HEK293 (cell line): ENCODE measurements at regions not wholly inside any gene's neighbourhood (a gene's known extent, or its start where the extent isn't known, plus 50 kb on each side); places are given as distances from the start of the nearest gene placed in this dataset.

ENCODE experiments used
- CTCF ChIA-PET: fragments of 350-600 bp; formaldehyde crosslinking; extraction: SDS; loops from one replicate; lab custom pipeline; 2021; ENCODE audit warnings: antibody characterized with exemption; lab: Yijun Ruan, JAX
- POLR2A ChIA-PET: fragments of 300-600 bp; formaldehyde crosslinking; extraction: SDS; loops from one replicate; lab custom pipeline; 2020; ENCODE audit warnings: antibody characterized with exemption, inconsistent platforms; lab: Yijun Ruan, JAX
- H3K27ac ChIP-seq: fragments of 200-500 bp; sonication (Bioruptor generic); 2 replicates; pipeline ENCODE4 v1.5.1; 2014; ENCODE audit warnings: low read depth, low read length, control low read depth, inconsistent platforms; ENCODE audit errors: extremely low read depth
- H3K36me3 ChIP-seq, 2 experiments: fragments of 200-500 bp in 1 of 2; sonication (Bioruptor generic) in 1 of 2; 1 replicate in 1 of 2; 2 replicates in 1 of 2; pipeline ENCODE4 v1.5.1; 2014 to 2017; ENCODE audit warnings: inconsistent platforms in 2 of 2, low read length in 2 of 2; ENCODE audit not compliant: control insufficient read depth in 2 of 2, insufficient read depth in 1 of 2
- H3K4me1 ChIP-seq: fragments of 200-500 bp; sonication (Bioruptor generic); 2 replicates; pipeline ENCODE4 v1.5.1; 2014; ENCODE audit warnings: mild to moderate bottlenecking, low read length, inconsistent platforms; ENCODE audit not compliant: control insufficient read depth, insufficient read depth
- H3K4me3 ChIP-seq: 2 replicates; pipeline ENCODE4 v1.5.1; 2011; ENCODE audit warnings: low read depth, mild to moderate bottlenecking, control low read depth, low read length, moderate library complexity
- H3K9me3 ChIP-seq: fragments of 200-500 bp; sonication (Bioruptor generic); 2 replicates; pipeline ENCODE4 v1.5.1; 2014; ENCODE audit warnings: low read depth, low read length, inconsistent platforms; ENCODE audit not compliant: control insufficient read depth, insufficient read depth
- BCL6B ChIP-seq: fragments of 450-650 bp; formaldehyde crosslinking; IDR thresholded peaks from 2 replicates; pipeline ENCODE4 v1.5.1; 2017; ENCODE audit warnings: missing biosample characterization, missing genetic modification characterization
- GLI4 ChIP-seq: fragments of 450-650 bp; formaldehyde crosslinking; IDR thresholded peaks from 2 replicates; pipeline ENCODE4 v1.5.1; 2016; ENCODE audit warnings: missing biosample characterization, missing genetic modification characterization
- HIC1 ChIP-seq: fragments of 450-650 bp; formaldehyde crosslinking; IDR thresholded peaks from 2 replicates; pipeline ENCODE4 v1.5.1; 2016; ENCODE audit warnings: missing biosample characterization, missing genetic modification characterization
- OSR2 ChIP-seq: fragments of 450-650 bp; formaldehyde crosslinking; IDR thresholded peaks from 2 replicates; pipeline ENCODE4 v1.5.1; 2016; ENCODE audit warnings: missing biosample characterization, missing genetic modification characterization
- PBX3 ChIP-seq: sonication (generic); formaldehyde crosslinking; IDR thresholded peaks from 2 replicates; pipeline ENCODE4 v1.8.1; 2022; ENCODE audit warnings: mild to moderate bottlenecking, moderate library complexity, missing genetic modification reagents
- SCRT2 ChIP-seq: fragments of 450-650 bp; formaldehyde crosslinking; IDR thresholded peaks from 2 replicates; pipeline ENCODE4 v1.5.1; 2016; ENCODE audit warnings: missing biosample characterization, missing genetic modification characterization
- ZNF112 ChIP-seq: fragments of 450-650 bp; formaldehyde crosslinking; IDR thresholded peaks from 2 replicates; pipeline ENCODE4 v1.5.0; 2017; ENCODE audit warnings: missing biosample characterization, missing genetic modification characterization
- ZNF148 ChIP-seq: fragments of 450-650 bp; formaldehyde crosslinking; IDR thresholded peaks from 2 replicates; pipeline ENCODE4 v1.5.0; 2017; ENCODE audit warnings: missing biosample characterization, missing genetic modification characterization, borderline replicate concordance
- ZNF274 ChIP-seq, 2 experiments: fragments of 200-500 bp in 1 of 2; fragments of 450-650 bp in 1 of 2; sonication (Bioruptor generic) in 1 of 2; formaldehyde crosslinking in 1 of 2; IDR thresholded peaks; 2 replicates each; pipeline versions ENCODE4 v1.5.1 to v1.6.1; 2014 to 2016; ENCODE audit warnings: borderline replicate concordance in 1 of 2, inconsistent platforms in 1 of 2, low read length in 1 of 2, missing biosample characterization in 1 of 2, missing genetic modification characterization in 1 of 2
- ZNF324 ChIP-seq: fragments of 450-650 bp; formaldehyde crosslinking; IDR thresholded peaks from 2 replicates; pipeline ENCODE4 v1.5.1; 2016; ENCODE audit warnings: missing biosample characterization, missing genetic modification characterization
- ZNF626 ChIP-seq: fragments of 450-650 bp; sonication (Bioruptor Pico); formaldehyde crosslinking; IDR thresholded peaks from 2 replicates; pipeline ENCODE4 v1.5.1; 2018; ENCODE audit warnings: missing biosample characterization, missing genetic modification characterization, inconsistent platforms
- ZNF692 ChIP-seq: fragments of 450-650 bp; formaldehyde crosslinking; IDR thresholded peaks from 2 replicates; pipeline ENCODE4 v1.5.1; 2016; ENCODE audit warnings: missing biosample characterization, missing genetic modification characterization

GRCh38 chr12:125269276-125269675 is 204.0 kb downstream of the AACS start:
- no peaks in the 10 kb centered on the region for H3K36me3 ChIP-seq
- H3K4me3 ChIP-seq = no peak overlapping the region
- ChIA-PET CTCF (no interaction called here), POLR2A (no interaction called here)
- H3K9me3 ChIP-seq = no peaks in the 10 kb centered on the region
- TF ChIP-seq ZNF148 (tag by site-specific recombination) (no peak), ZNF112 (tag by site-specific recombination) (no peak), GLI4 (no peak), SCRT2 (tag by site-specific recombination) (no peak), HIC1 (tag by site-specific recombination) (no peak), ZNF274 (IDR thresholded peaks at IDR 0.05; ENCODE audit: low read length) (no peak), ZNF274 (tag by site-specific recombination; IDR thresholded peaks at IDR 0.05; ENCODE audit: borderline replicate concordance) (no peak), PBX3 (CRISPR knock-in tag) (no peak), ZNF692 (tag by site-specific recombination) (no peak), ZNF626 (tag by site-specific recombination) (no peak), OSR2 (tag by site-specific recombination) (no peak), BCL6B (tag by site-specific recombination) (no peak)
- H3K27ac ChIP-seq = no peak overlapping the region
- no peaks in the 10 kb centered on the region for H3K4me1 ChIP-seq

GRCh38 chr12:125271892-125272291 is 206.7 kb downstream of the AACS start:
- Histone ChIP-seq H3K4me3 (no peak overlapping the region), H3K36me3 (no peaks in the 10 kb centered on the region), H3K4me1 (no peaks in the 10 kb centered on the region), H3K27ac (no peak overlapping the region), H3K9me3 (no peaks in the 10 kb centered on the region)
- TF ChIP-seq ZNF324 (tag by site-specific recombination) = no peak
- POLR2A ChIA-PET = no interaction called here
- CTCF ChIA-PET = interaction anchor here (0.7 kb wide), 1 partner anchor 89 kb away, joined by 3 read pairs; no protein-coding TSS in a partner anchor
